GM19239 (cell line): ENCODE measurements at regions not wholly inside any gene's neighbourhood (a gene's known extent, or its start where the extent isn't known, plus 50 kb on each side); places are given as distances from the start of the nearest gene placed in this dataset.

Experiments used
- DNase-seq: peaks from one replicate; pipeline ENCODE4 v3.0.0; 2011; ENCODE audit warnings: low spot score; ENCODE audit not compliant: insufficient read length
- FAIRE-seq: peaks from 2 replicates; lab custom pipeline; 2011; peaks lifted over from hg19 to GRCh38; lab: Jason Lieb, UNC

- FAIRE-seq, result no peak
- DNase-seq, result no peak
Measured at GRCh38 chr20:39875492-39876110, 813.4 kb downstream of the MAFB start.

GRCh38 chr20:39874049-39874893 lies 814.8 kb downstream of the MAFB start:
- DNase-seq (peak; percentile 41), FAIRE-seq (peak; percentile 96)

- DNase-seq (no peak), FAIRE-seq (no peak)
Measured at GRCh38 chr20:39873286-39873685, 815.8 kb downstream of the MAFB start.

- FAIRE-seq, result no peak
- no peak for DNase-seq
Measured at GRCh38 chr20:39871013-39871412, 818.0 kb downstream of the MAFB start.

- DNase-seq (no peak), FAIRE-seq (no peak)
Measured at GRCh38 chr20:39865446-39865845, 823.6 kb downstream of the MAFB start.

GRCh38 chr20:39862470-39862891 lies 826.6 kb downstream of the MAFB start:
- no peak for DNase-seq
- no peak for FAIRE-seq

- no peak for FAIRE-seq
- no peak for DNase-seq
Measured at GRCh38 chr20:39861381-39861780, 827.7 kb downstream of the MAFB start.

GRCh38 chr20:39857835-39858234 lies 831.2 kb downstream of the MAFB start:
- FAIRE-seq, result peak; percentile 21
- DNase-seq, result no peak

GRCh38 chr20:39857187-39857586 lies 831.8 kb downstream of the MAFB start:
- FAIRE-seq (no peak), DNase-seq (no peak)

GRCh38 chr20:39855799-39856198 lies 833.2 kb downstream of the MAFB start:
- no peak for DNase-seq
- FAIRE-seq, result no peak

- FAIRE-seq (no peak), DNase-seq (no peak)
Measured at GRCh38 chr20:39855056-39855455, 834.0 kb downstream of the MAFB start.

GRCh38 chr20:39853636-39854035 lies 835.4 kb downstream of the MAFB start:
- peak; percentile 18 for DNase-seq
- FAIRE-seq, result no peak

GRCh38 chr20:39853050-39853449 lies 836.0 kb downstream of the MAFB start:
- DNase-seq (no peak), FAIRE-seq (no peak)

GRCh38 chr20:39851459-39851858 lies 837.6 kb downstream of the MAFB start:
- DNase-seq (no peak), FAIRE-seq (no peak)

- FAIRE-seq (no peak), DNase-seq (no peak)
Measured at GRCh38 chr20:39850821-39851330, 838.2 kb downstream of the MAFB start.

GRCh38 chr20:39850246-39850645 lies 838.8 kb downstream of the MAFB start:
- FAIRE-seq (no peak), DNase-seq (no peak)

- DNase-seq (no peak), FAIRE-seq (no peak)
Measured at GRCh38 chr20:39849664-39850063, 839.4 kb downstream of the MAFB start.

- FAIRE-seq (no peak), DNase-seq (no peak)
Measured at GRCh38 chr20:39849171-39849570, 839.9 kb downstream of the MAFB start.

- DNase-seq (no peak), FAIRE-seq (no peak)
Measured at GRCh38 chr20:39839399-39840119, 849.5 kb downstream of the MAFB start.

GRCh38 chr20:39837561-39837960 lies 851.5 kb downstream of the MAFB start:
- DNase-seq (no peak), FAIRE-seq (no peak)
